ENCODE measurements at regions not wholly inside any gene's neighbourhood (a gene's known extent, or its start where the extent isn't known, plus 50 kb on each side); places are given as distances from the start of the nearest gene placed in this dataset.

GRCh38 chr4:11901089-11901488 is 472.4 kb upstream of the HS3ST1 start:
- Histone ChIP-seq H3K27me3 (ENCODE audit: control insufficient read depth in 4 of 4, insufficient read depth in 4 of 4, low read length in 3 of 4) (no peaks in the 10 kb centered on the region), H3K36me3 (ENCODE audit: control insufficient read depth in 4 of 4, insufficient read depth in 3 of 4, low read depth in 1 of 4, low read length in 3 of 4) (no peaks in the 10 kb centered on the region), H3K9ac (ENCODE audit: low read depth in 1 of 2, low read length in 2 of 2) (no peak overlapping the region), H3K4me1 (ENCODE audit: control insufficient read depth in 4 of 4, insufficient read depth in 4 of 4, low read length in 3 of 4) (no peaks in the 10 kb centered on the region), H3K4me3 (ENCODE audit: low read depth in 1 of 3, low read length in 3 of 3) (no peak overlapping the region), H3K9me3 (ENCODE audit: control insufficient read depth in 4 of 4, low read length in 3 of 4) (no peaks in the 10 kb centered on the region), H3K27ac (ENCODE audit: low read depth in 1 of 2, low read length in 2 of 2) (no peak overlapping the region)
- DNase-seq (ENCODE audit: low spot score), result no peak
- WGBS, result 66% methylated on average over 1 of the region's 1 CpG
- TF ChIP-seq YY1 (IDR thresholded peaks at IDR 0.05) (no peak), FOXA2 (IDR thresholded peaks at IDR 0.05) (no peak), HNF4G (IDR thresholded peaks at IDR 0.05) (no peak), ZBTB33 (IDR thresholded peaks at IDR 0.05) (no peak), SP1 (IDR thresholded peaks at IDR 0.05) (no peak), JUND (IDR thresholded peaks at IDR 0.05) (no peak), HNF4A (conservative IDR thresholded peaks at IDR 0.05) (no peak), FOXA1 (IDR thresholded peaks at IDR 0.05) (no peak), ATF3 (IDR thresholded peaks at IDR 0.05) (no peak), MAX (IDR thresholded peaks at IDR 0.05) (no peak), REST (IDR thresholded peaks at IDR 0.05) (no peak), EGR1 (IDR thresholded peaks at IDR 0.05; ENCODE audit: low read depth in 2 of 2) (no peak), GABPA (IDR thresholded peaks at IDR 0.05 in 1 of 2, conservative IDR thresholded peaks at IDR 0.05 in 1 of 2) (no peak), CTCF (IDR thresholded peaks at IDR 0.05; ENCODE audit: low read depth, low read length, missing input control) (no peak), RAD21 (IDR thresholded peaks at IDR 0.05) (no peak), TAF1 (conservative IDR thresholded peaks at IDR 0.05) (no peak)

GRCh38 chr4:11900359-11900758 is 471.7 kb upstream of the HS3ST1 start:
- H3K27me3 ChIP-seq (ENCODE audit: control insufficient read depth in 4 of 4, insufficient read depth in 4 of 4, low read length in 3 of 4), result no peaks in the 10 kb centered on the region
- no peaks in the 10 kb centered on the region for H3K4me1 ChIP-seq (ENCODE audit: control insufficient read depth in 4 of 4, insufficient read depth in 4 of 4, low read length in 3 of 4)
- no peaks in the 10 kb centered on the region for H3K36me3 ChIP-seq (ENCODE audit: control insufficient read depth in 4 of 4, insufficient read depth in 3 of 4, low read depth in 1 of 4, low read length in 3 of 4)
- H3K9me3 ChIP-seq (ENCODE audit: control insufficient read depth in 4 of 4, low read length in 3 of 4), result no peaks in the 10 kb centered on the region
- H3K4me3 ChIP-seq (ENCODE audit: low read depth in 1 of 3, low read length in 3 of 3), result no peak overlapping the region
- H3K9ac ChIP-seq (ENCODE audit: low read depth in 1 of 2, low read length in 2 of 2), result no peak overlapping the region
- no peak for DNase-seq (ENCODE audit: low spot score)
- no peak overlapping the region for H3K27ac ChIP-seq (ENCODE audit: low read depth in 1 of 2, low read length in 2 of 2)
- WGBS, result 81% methylated on average over 1 of the region's 1 CpG
- TF ChIP-seq MAX (IDR thresholded peaks at IDR 0.05) (no peak), TAF1 (conservative IDR thresholded peaks at IDR 0.05) (no peak), SP1 (IDR thresholded peaks at IDR 0.05) (no peak), HNF4G (IDR thresholded peaks at IDR 0.05) (no peak), RAD21 (IDR thresholded peaks at IDR 0.05) (no peak), REST (IDR thresholded peaks at IDR 0.05) (no peak), FOXA2 (IDR thresholded peaks at IDR 0.05) (no peak), YY1 (IDR thresholded peaks at IDR 0.05) (no peak), CTCF (IDR thresholded peaks at IDR 0.05; ENCODE audit: low read depth, low read length, missing input control) (no peak), NR2F2 (IDR thresholded peaks at IDR 0.05) (no peak), EGR1 (IDR thresholded peaks at IDR 0.05; ENCODE audit: low read depth in 2 of 2) (no peak)
